Cardiac fibroblast (primary cell): ENCODE measurements at regions not wholly inside any gene's neighbourhood (a gene's known extent, or its start where the extent isn't known, plus 50 kb on each side); places are given as distances from the start of the nearest gene placed in this dataset.

Experiments used
- DNase-seq, 2 donors: peaks; one replicate each; pipeline versions ENCODE4 v3.0.0 to v3.0.0-alpha.2; 2010; ENCODE audit warnings: low read depth in 2 of 2
- H3K4me3 ChIP-seq, 2 donors: replicated peaks in 1 of 2; 1 replicate in 1 of 2; 2 replicates in 1 of 2; pipeline ENCODE4 v1.5.1; 2011; ENCODE audit warnings: low read depth in 2 of 2, low read length in 2 of 2, mild to moderate bottlenecking in 2 of 2, moderate library complexity in 1 of 2
- CTCF ChIP-seq: IDR thresholded peaks from one replicate; pipeline ENCODE4 v1.5.1; 2011; ENCODE audit warnings: low read depth, mild to moderate bottlenecking, low read length, inconsistent platforms

- no peak overlapping the region for H3K4me3 ChIP-seq
- TF ChIP-seq CTCF = no peak
- no peak for DNase-seq
Measured at GRCh38 chr2:34403512-34403911, 804.4 kb upstream of the FAM98A start.

GRCh38 chr2:34402376-34402775 is 803.3 kb upstream of the FAM98A start:
- no peak for TF ChIP-seq CTCF
- no peak overlapping the region for H3K4me3 ChIP-seq
- no peak for DNase-seq

GRCh38 chr2:34401186-34401585 is 802.1 kb upstream of the FAM98A start:
- TF ChIP-seq CTCF = no peak
- DNase-seq = no peak
- H3K4me3 ChIP-seq = no peak overlapping the region

- TF ChIP-seq CTCF = no peak
- no peak overlapping the region for H3K4me3 ChIP-seq
- DNase-seq = no peak
Measured at GRCh38 chr2:34388446-34388845, 789.3 kb upstream of the FAM98A start.

- H3K4me3 ChIP-seq = no peak overlapping the region
- TF ChIP-seq CTCF = no peak
- DNase-seq = no peak
Measured at GRCh38 chr2:34387536-34387935, 788.4 kb upstream of the FAM98A start.

GRCh38 chr2:34379586-34379985 is 780.5 kb upstream of the FAM98A start:
- no peak for TF ChIP-seq CTCF
- no peak overlapping the region for H3K4me3 ChIP-seq
- DNase-seq = no peak

GRCh38 chr2:34373586-34374233 is 774.6 kb upstream of the FAM98A start:
- H3K4me3 ChIP-seq = no peak overlapping the region
- no peak for TF ChIP-seq CTCF
- no peak for DNase-seq
